RWPE2 (cell line): ENCODE measurements at regions not wholly inside any gene's neighbourhood (a gene's known extent, or its start where the extent isn't known, plus 50 kb on each side); places are given as distances from the start of the nearest gene placed in this dataset.
A peak's percentile ranks its signal among the peaks of the same experiment; 100 is the strongest.
"Not testable (repeated sequence)": the region's sequence is repeated elsewhere in the genome, so short reads cannot be mapped to it uniquely, and the experiment has no call there.

ENCODE experiments used
- ATAC-seq: fragments of 200-7000 bp; cut with Tn5 transposase; 3 replicates; pipeline ENCODE4 v1.9.1; 2021; ENCODE audit warnings: low read depth
- DNase-seq: peaks from one replicate; pipeline ENCODE4 v3.0.0-alpha.2; 2020; ENCODE audit warnings: low spot score
- H3K27ac ChIP-seq: fragments of 450-650 bp; 2 replicates; pipeline ENCODE4 v1.5.1; 2017; ENCODE audit warnings: mild to moderate bottlenecking; ENCODE audit not compliant: poor library complexity, severe bottlenecking
- H3K27me3 ChIP-seq: fragments of 250-450 bp; sonication (Bioruptor Pico); 2 replicates; pipeline ENCODE4 v1.5.1; 2021; ENCODE audit warnings: mild to moderate bottlenecking, moderate library complexity; ENCODE audit not compliant: insufficient read depth, poor library complexity, severe bottlenecking
- H3K36me3 ChIP-seq: fragments of 250-450 bp; sonication (Bioruptor Pico); 2 replicates; pipeline ENCODE4 v1.5.1; 2020; ENCODE audit warnings: low read depth, mild to moderate bottlenecking, moderate library complexity
- H3K4me1 ChIP-seq: fragments of 250-450 bp; sonication (Bioruptor Pico); 2 replicates; pipeline ENCODE4 v1.5.1; 2021; ENCODE audit warnings: mild to moderate bottlenecking, moderate library complexity; ENCODE audit not compliant: insufficient read depth, poor library complexity, severe bottlenecking
- H3K4me3 ChIP-seq: fragments of 250-450 bp; sonication (Bioruptor Pico); 2 replicates; pipeline ENCODE4 v1.5.1; 2021; ENCODE audit warnings: mild to moderate bottlenecking, moderate library complexity; ENCODE audit not compliant: severe bottlenecking
- H3K9me3 ChIP-seq: fragments of 250-450 bp; sonication (Bioruptor Pico); 2 replicates; pipeline ENCODE4 v1.5.1; 2021; ENCODE audit warnings: mild to moderate bottlenecking, moderate library complexity; ENCODE audit not compliant: severe bottlenecking
- CTCF ChIP-seq: fragments of 450-650 bp; IDR thresholded peaks from one replicate; pipeline ENCODE4 v1.5.1; 2017; ENCODE audit warnings: mild to moderate bottlenecking, moderate library complexity; ENCODE audit not compliant: poor library complexity, severe bottlenecking

- H3K27me3 ChIP-seq: no peaks in the 10 kb centered on the region
- H3K27ac ChIP-seq: no peak overlapping the region
- H3K4me1 ChIP-seq: no peaks in the 10 kb centered on the region
- no peaks in the 10 kb centered on the region for H3K9me3 ChIP-seq
- no peaks in the 10 kb centered on the region for H3K36me3 ChIP-seq
- DNase-seq (no peak), ATAC-seq (no peak)
- no peak for TF ChIP-seq CTCF
- no peak overlapping the region for H3K4me3 ChIP-seq
These were observed 238.2 kb upstream of the INTU start for GRCh38 chr4:127394516-127394915.

GRCh38 chr4:127400276-127400675, 232.5 kb upstream of the INTU start:
- H3K4me1 ChIP-seq: no peaks in the 10 kb centered on the region

GRCh38 chr4:127400731-127401346, 231.9 kb upstream of the INTU start:
- Histone ChIP-seq H3K27me3 (no peaks in the 10 kb centered on the region), H3K27ac (no peak overlapping the region), H3K9me3 (no peaks in the 10 kb centered on the region), H3K4me3 (no peak overlapping the region), H3K4me1 (no peaks in the 10 kb centered on the region), H3K36me3 (no peaks in the 10 kb centered on the region)
- TF ChIP-seq CTCF: peak; percentile 92
- DNase-seq (no peak), ATAC-seq (peak; percentile 85)

More at GRCh38 chr4:127400276-127400675, 232.5 kb upstream of the INTU start:
- H3K4me3 ChIP-seq: no peak overlapping the region
- ATAC-seq: no peak
- TF ChIP-seq CTCF: no peak
- no peaks in the 10 kb centered on the region for H3K9me3 ChIP-seq
- no peaks in the 10 kb centered on the region for H3K36me3 ChIP-seq
- DNase-seq: no peak
- H3K27me3 ChIP-seq: no peaks in the 10 kb centered on the region
- H3K27ac ChIP-seq: no peak overlapping the region

- TF ChIP-seq CTCF: no peak
- Histone ChIP-seq H3K27me3 (no peaks in the 10 kb centered on the region), H3K36me3 (no peaks in the 10 kb centered on the region), H3K4me1 (no peaks in the 10 kb centered on the region), H3K27ac (no peak overlapping the region), H3K4me3 (no peak overlapping the region), H3K9me3 (no peaks in the 10 kb centered on the region)
- no peak for ATAC-seq
- no peak for DNase-seq
These were observed 229.2 kb upstream of the INTU start for GRCh38 chr4:127403471-127404084.

- Histone ChIP-seq H3K36me3 (no peaks in the 10 kb centered on the region), H3K27me3 (no peaks in the 10 kb centered on the region), H3K27ac (no peak overlapping the region), H3K4me3 (no peak overlapping the region), H3K9me3 (no peaks in the 10 kb centered on the region), H3K4me1 (no peaks in the 10 kb centered on the region)
- no peak for TF ChIP-seq CTCF
- DNase-seq: no peak
- no peak for ATAC-seq
These were observed 226.6 kb upstream of the INTU start for GRCh38 chr4:127406187-127406586.

- H3K27me3 ChIP-seq, DNase-seq, H3K4me3 ChIP-seq, H3K4me1 ChIP-seq, H3K27ac ChIP-seq, H3K9me3 ChIP-seq, ATAC-seq, H3K36me3 ChIP-seq: not testable (repeated sequence)
These were observed 225.2 kb upstream of the INTU start for GRCh38 chr4:127407572-127407971.
